ENCODE measurements at regions not wholly inside any gene's neighbourhood (a gene's known extent, or its start where the extent isn't known, plus 50 kb on each side); places are given as distances from the start of the nearest gene placed in this dataset.

GRCh38 chr18:41732356-41732755 is 222.7 kb upstream of the PIK3C3 start:
- H3K9me3 ChIP-seq: no peaks in the 10 kb centered on the region
- H3K4me1 ChIP-seq: no peaks in the 10 kb centered on the region
- no peak for ATAC-seq
- no peak overlapping the region for H3K27ac ChIP-seq
- no peak for DNase-seq
- WGBS (ENCODE audit: insufficient coverage, low coverage, low lambda C conversion rate, missing lambda C conversion rate): 49% methylated on average over 2 of the region's 2 CpGs
- intact Hi-C loops (cut with DNase I): no loop called here
- no peaks in the 10 kb centered on the region for H3K36me3 ChIP-seq
- H3K27me3 ChIP-seq: no peaks in the 10 kb centered on the region
- TF ChIP-seq CTCF (IDR thresholded peaks at IDR 0.05) (no peak), POLR2A (IDR thresholded peaks at IDR 0.05) (no peak)
- no peak overlapping the region for H3K4me3 ChIP-seq

DNA sequence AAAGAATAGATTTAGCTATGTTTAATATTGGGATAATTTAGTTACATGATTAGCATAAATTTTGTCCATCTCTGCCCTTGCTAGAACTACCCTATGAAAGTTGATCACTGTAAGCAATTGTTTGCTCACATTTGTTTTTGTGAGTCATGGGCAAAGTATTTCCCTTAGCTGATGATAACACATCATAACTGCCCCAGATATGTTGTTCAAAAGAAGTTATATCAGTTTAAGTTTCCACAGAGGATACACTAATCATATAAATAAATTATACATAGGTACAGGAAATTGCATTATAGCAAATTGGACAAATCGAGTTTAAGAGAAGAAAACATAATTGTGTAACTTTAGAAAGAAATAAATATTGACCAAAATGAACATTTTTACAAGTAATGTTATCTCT is 223.2 kb upstream of the PIK3C3 start:
- peak in 1 of 4 donors; percentile 39 for ATAC-seq
- Histone ChIP-seq H3K4me3 (no peak overlapping the region), H3K9me3 (no peaks in the 10 kb centered on the region), H3K4me1 (no peaks in the 10 kb centered on the region), H3K27me3 (no peaks in the 10 kb centered on the region), H3K36me3 (no peaks in the 10 kb centered on the region), H3K27ac (no peak overlapping the region)
- intact Hi-C loops (cut with DNase I): no loop called here
- 6% methylated on average over 1 of the region's 1 CpG for WGBS (ENCODE audit: insufficient coverage, low coverage, low lambda C conversion rate, missing lambda C conversion rate)
- DNase-seq: no peak
- TF ChIP-seq POLR2A (IDR thresholded peaks at IDR 0.05): no peak
- no peak for TF ChIP-seq CTCF (IDR thresholded peaks at IDR 0.05)

DNA sequence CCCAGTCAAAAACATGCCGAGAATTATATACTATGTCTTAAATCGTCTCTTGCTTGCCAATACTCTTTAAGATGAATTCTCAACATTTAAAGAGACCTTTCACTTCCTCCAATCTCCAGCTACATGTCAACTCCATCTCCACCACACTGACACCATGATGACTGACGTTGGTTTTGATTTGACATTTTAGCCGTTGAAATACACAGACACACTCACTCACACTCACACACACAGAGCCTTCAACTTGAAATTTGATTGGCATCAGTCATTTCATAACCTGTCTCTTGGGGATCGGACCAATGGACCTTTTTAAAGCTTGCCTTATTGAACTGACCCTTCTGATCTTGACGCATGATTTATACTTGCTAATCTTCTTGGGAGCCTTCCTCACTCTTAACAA is 230.8 kb upstream of the PIK3C3 start:
- Histone ChIP-seq H3K36me3 (no peaks in the 10 kb centered on the region), H3K27me3 (no peaks in the 10 kb centered on the region), H3K9me3 (no peaks in the 10 kb centered on the region), H3K4me1 (no peaks in the 10 kb centered on the region), H3K4me3 (no peak overlapping the region), H3K27ac (no peak overlapping the region)
- no peak for DNase-seq
- no peak for ATAC-seq
- intact Hi-C loops (cut with DNase I): no loop called here
- 80% methylated on average over 6 of the region's 6 CpGs for WGBS (ENCODE audit: insufficient coverage, low coverage, low lambda C conversion rate, missing lambda C conversion rate)
- TF ChIP-seq CTCF (IDR thresholded peaks at IDR 0.05): no peak
- no peak for TF ChIP-seq POLR2A (IDR thresholded peaks at IDR 0.05)

DNA sequence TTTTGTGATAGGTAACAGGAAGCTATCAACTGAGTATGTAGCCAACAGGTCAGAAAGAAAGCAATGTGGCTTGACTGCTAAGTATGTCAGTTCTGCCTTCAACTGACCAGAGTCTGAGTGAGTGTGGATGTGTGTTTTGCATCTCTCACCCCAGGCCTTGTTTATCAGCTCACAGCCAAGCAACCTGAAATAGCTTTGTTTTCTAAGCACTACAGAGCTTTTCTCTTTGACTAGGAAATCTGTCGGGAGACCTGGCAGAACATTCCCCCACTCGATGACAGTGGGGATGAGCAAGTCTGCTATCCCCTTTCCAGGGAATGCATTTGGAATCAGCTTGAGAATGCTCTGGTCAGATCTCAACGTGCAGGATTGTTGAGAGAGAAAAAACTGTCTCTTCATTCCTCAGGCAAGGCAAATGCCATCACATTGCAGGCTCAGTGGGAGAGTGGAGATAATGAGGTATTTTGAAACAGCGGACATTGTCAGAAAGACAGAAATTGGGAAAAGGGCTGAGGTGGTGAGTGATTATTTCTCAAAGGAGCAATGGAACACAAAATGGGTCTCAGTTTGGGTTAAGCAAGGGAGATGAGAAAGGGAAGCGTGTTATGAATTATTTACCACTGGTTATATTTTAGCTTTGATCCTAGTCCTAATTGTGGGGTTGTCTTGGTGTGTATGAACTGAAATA is 233.8 kb upstream of the PIK3C3 start:
- TF ChIP-seq POLR2A (IDR thresholded peaks at IDR 0.05) (no peak), CTCF (IDR thresholded peaks at IDR 0.05) (no peak)

More for the DNA sequence above, 233.8 kb upstream of the PIK3C3 start:
- Histone ChIP-seq H3K4me3 (no peak overlapping the region), H3K9me3 (no peaks in the 10 kb centered on the region), H3K27ac (no peak overlapping the region), H3K4me1 (no peaks in the 10 kb centered on the region), H3K27me3 (no peaks in the 10 kb centered on the region), H3K36me3 (no peaks in the 10 kb centered on the region)
- DNase-seq (no peak), ATAC-seq (no peak)
- WGBS (ENCODE audit: insufficient coverage, low coverage, low lambda C conversion rate, missing lambda C conversion rate): 46% methylated on average over 5 of the region's 5 CpGs
- intact Hi-C loops (cut with DNase I): no loop called here
